GM18870 (cell line): ENCODE measurements at regions not wholly inside any gene's neighbourhood (a gene's known extent, or its start where the extent isn't known, plus 50 kb on each side); places are given as distances from the start of the nearest gene placed in this dataset.

Source experiments
- ATAC-seq: cut with Tn5 transposase; IDR thresholded peaks from one replicate; pipeline ENCODE4 v1.9.1; 2021; ENCODE audit warnings: moderate library complexity; ENCODE audit not compliant: unreplicated experiment

GRCh38 chr15:95916568-95916967, 413.9 kb upstream of the NR2F2 start:
- no peak for ATAC-seq

- no peak for ATAC-seq
Measured at GRCh38 chr15:95918525-95918924, 412.0 kb upstream of the NR2F2 start.

- no peak for ATAC-seq
Measured at GRCh38 chr15:95919460-95919859, 411.0 kb upstream of the NR2F2 start.

GRCh38 chr15:95921404-95921803, 409.1 kb upstream of the NR2F2 start:
- ATAC-seq, result no peak

- ATAC-seq, result no peak
Measured at GRCh38 chr15:95922431-95922830, 408.1 kb upstream of the NR2F2 start.

- ATAC-seq, result no peak
Measured at GRCh38 chr15:95923792-95924191, 406.7 kb upstream of the NR2F2 start.

GRCh38 chr15:95928822-95929221, 401.7 kb upstream of the NR2F2 start:
- no peak for ATAC-seq

GRCh38 chr15:95929232-95929846, 401.2 kb upstream of the NR2F2 start:
- peak; percentile 90 for ATAC-seq

- no peak for ATAC-seq
Measured at GRCh38 chr15:95930659-95931375, 399.7 kb upstream of the NR2F2 start.

GRCh38 chr15:95931619-95932018, 398.9 kb upstream of the NR2F2 start:
- no peak for ATAC-seq

- ATAC-seq, result no peak
Measured at GRCh38 chr15:95932141-95932540, 398.4 kb upstream of the NR2F2 start.

- ATAC-seq, result no peak
Measured at GRCh38 chr15:95932676-95933075, 397.8 kb upstream of the NR2F2 start.

GRCh38 chr15:95935852-95936251, 394.6 kb upstream of the NR2F2 start:
- ATAC-seq, result no peak

- ATAC-seq, result no peak
Measured at GRCh38 chr15:95937128-95937528, 393.4 kb upstream of the NR2F2 start.

GRCh38 chr15:95940431-95940985, 390.0 kb upstream of the NR2F2 start:
- ATAC-seq, result no peak

- no peak for ATAC-seq
Measured at GRCh38 chr15:95944193-95944592, 386.3 kb upstream of the NR2F2 start.

GRCh38 chr15:95944661-95945255, 385.7 kb upstream of the NR2F2 start:
- no peak for ATAC-seq

- no peak for ATAC-seq
Measured at GRCh38 chr15:95946241-95946640, 384.3 kb upstream of the NR2F2 start.

- no peak for ATAC-seq
Measured at GRCh38 chr15:95946926-95947325, 383.6 kb upstream of the NR2F2 start.

- no peak for ATAC-seq
Measured at GRCh38 chr15:95948411-95948810, 382.1 kb upstream of the NR2F2 start.

- ATAC-seq, result no peak
Measured at GRCh38 chr15:95953032-95953431, 377.5 kb upstream of the NR2F2 start.

GRCh38 chr15:95957861-95958260, 372.6 kb upstream of the NR2F2 start:
- no peak for ATAC-seq
